ENCODE measurements at regions not wholly inside any gene's neighbourhood (a gene's known extent, or its start where the extent isn't known, plus 50 kb on each side); places are given as distances from the start of the nearest gene placed in this dataset.
A peak's percentile ranks its signal among the peaks of the same experiment; 100 is the strongest.

DNA sequence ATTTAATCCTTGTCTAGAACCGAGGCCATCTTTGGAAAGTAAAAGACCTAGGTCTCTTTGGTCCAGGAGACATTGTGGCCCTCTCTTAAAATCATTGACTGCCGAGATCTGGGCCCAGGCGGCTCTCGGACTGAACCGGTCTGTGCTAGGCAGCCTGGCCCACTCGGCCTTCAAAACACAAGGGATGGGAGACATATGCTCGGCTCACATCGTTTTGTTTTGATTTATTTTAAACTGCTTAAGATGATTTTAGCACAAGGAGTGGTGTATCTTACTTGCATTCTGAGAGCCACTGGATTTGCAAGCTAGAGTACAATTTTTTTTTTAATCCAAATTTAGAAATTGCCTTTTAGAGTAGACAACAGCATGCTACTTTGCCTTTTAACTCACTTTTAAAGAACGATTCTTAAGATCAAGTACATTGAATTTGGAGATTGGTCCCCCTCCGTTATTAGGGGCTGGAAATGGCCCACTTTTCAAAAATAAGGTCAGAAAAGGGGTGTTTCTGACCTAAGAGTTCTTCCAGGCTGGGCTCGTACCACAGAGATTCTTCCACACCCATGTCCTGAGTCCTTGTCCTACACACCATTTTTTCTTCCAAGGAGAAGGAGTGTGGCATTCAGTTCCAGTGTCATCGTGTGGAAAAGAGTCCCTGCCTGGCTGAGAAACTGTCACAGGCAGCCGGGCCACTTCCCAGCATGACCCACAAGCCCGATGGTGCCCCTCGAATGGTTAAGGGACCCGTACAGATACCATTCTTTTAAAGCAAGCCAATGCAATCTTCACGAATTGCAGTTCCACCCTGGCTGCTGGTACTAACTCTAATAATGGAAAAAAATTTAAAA, 80.5 kb upstream of the WNT7B start:
- Histone ChIP-seq H3K4me3 (ENCODE audit: low read depth, low read length) (peak overlapping the region; percentile 69), H3K27me3 (ENCODE audit: control insufficient read depth, insufficient read depth, low read length) (no peaks in the 10 kb centered on the region), H3K27ac (ENCODE audit: insufficient read depth, low read length, poor library complexity, severe bottlenecking) (peak overlapping the region; percentile 65), H3K9me3 (ENCODE audit: control insufficient read depth in 2 of 2, low read length in 2 of 2) (no peaks in the 10 kb centered on the region), H3K36me3 (ENCODE audit: control insufficient read depth, insufficient read depth, low read length) (no peaks in the 10 kb centered on the region), H3K4me1 (ENCODE audit: control insufficient read depth, insufficient read depth, low read length, poor library complexity, severe bottlenecking) (peaks cover 52% of the 10 kb centered on the region)
- Mint-ChIP-seq H3K27ac (peak overlapping the region; percentile 81 to 93 (median 91)), H3K4me3 (peak overlapping the region; percentile 41 to 93 (median 66)), H3K4me1 (peaks cover 0 to 52% (median 25%) of the 10 kb centered on the region in 4 donors), H3K36me3 (peaks cover 4% of the 10 kb centered on the region), H3K27me3 (no peaks in the 10 kb centered on the region), H3K9me3 (no peaks in the 10 kb centered on the region)
- no peak for DNase-seq
- ATAC-seq (ENCODE audit: low read depth in 2 of 2): no peak

DNA sequence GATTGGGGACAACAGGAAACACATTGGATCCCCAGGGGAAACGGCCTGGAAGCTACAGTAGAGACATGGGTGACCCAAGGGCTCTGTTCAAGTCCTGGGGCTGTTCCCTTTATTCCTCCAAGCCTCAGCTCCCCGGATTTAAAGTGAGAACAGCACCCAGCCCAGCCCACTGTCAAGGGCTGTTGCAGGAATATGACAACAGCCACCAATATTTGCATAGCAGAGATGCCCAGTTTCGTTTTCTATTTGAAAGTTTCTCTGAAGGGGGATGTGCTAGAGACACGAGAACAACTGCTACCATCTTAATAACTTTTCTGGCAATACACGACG, 81.1 kb upstream of the WNT7B start:
- peak in 2 of 3 donors; percentile 53 to 82 for DNase-seq
- Mint-ChIP-seq H3K9me3 (no peaks in the 10 kb centered on the region), H3K27me3 (no peaks in the 10 kb centered on the region), H3K4me1 (peaks cover 0 to 52% (median 25%) of the 10 kb centered on the region in 4 donors), H3K4me3 (peak overlapping the region; percentile 41 to 93 (median 66)), H3K27ac (peak overlapping the region; percentile 81 to 93 (median 91)), H3K36me3 (peaks cover 8% of the 10 kb centered on the region)
- Histone ChIP-seq H3K4me1 (ENCODE audit: control insufficient read depth, insufficient read depth, low read length, poor library complexity, severe bottlenecking) (peaks cover 46% of the 10 kb centered on the region), H3K4me3 (ENCODE audit: low read depth, low read length) (peak overlapping the region; percentile 69), H3K27me3 (ENCODE audit: control insufficient read depth, insufficient read depth, low read length) (no peaks in the 10 kb centered on the region), H3K36me3 (ENCODE audit: control insufficient read depth, insufficient read depth, low read length) (peaks cover 3% of the 10 kb centered on the region), H3K9me3 (ENCODE audit: control insufficient read depth in 2 of 2, low read length in 2 of 2) (no peaks in the 10 kb centered on the region), H3K27ac (ENCODE audit: insufficient read depth, low read length, poor library complexity, severe bottlenecking) (peak overlapping the region; percentile 65)
- ATAC-seq (ENCODE audit: low read depth in 2 of 2): peak; percentile 63 to 69

DNA sequence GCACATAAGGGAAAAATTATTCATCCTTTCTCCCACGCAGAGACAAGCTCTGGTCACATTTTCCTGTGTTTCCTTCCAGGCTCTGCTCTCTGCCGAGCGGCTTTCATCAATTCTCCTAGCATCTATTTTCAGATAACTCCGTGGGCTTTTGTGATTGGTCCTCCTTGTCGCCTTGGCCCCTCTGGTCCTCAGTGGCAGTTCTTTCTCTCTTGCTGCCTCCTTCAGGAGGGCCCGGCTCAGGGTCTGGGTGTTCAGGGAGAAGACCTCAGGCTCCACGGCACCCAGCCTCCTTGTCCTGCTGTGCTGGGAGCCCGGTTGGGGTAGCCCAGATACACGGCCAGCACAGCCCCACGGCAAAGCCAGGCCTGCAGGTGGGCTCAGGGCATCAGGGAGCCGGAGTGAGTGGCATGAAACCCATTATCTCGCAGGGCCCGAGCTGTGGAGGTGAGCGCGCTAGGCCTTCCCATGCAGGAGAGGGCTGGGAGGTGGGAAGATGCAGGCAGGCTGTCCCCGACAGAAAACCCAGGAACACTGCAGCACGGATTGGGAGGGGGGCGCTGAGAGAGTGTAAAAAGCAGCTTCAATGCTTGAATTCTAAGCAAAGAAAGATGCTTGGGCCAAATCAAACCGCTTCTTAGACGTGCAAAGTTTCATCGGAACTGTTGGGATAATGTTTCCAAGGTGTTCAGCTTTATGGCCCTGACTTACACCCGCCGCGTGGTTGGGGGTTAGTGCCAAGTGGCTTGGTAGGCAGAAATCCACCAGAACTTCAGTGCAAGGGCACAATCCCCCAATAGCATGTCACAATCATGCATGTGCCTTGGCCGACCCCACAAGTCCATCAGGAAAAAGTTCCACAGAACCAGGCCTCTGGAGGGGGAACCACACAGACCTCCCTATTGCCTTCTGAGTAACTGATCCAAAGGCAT, 81.9 kb upstream of the WNT7B start:
- Histone ChIP-seq H3K27ac (ENCODE audit: insufficient read depth, low read length, poor library complexity, severe bottlenecking) (peak overlapping the region; percentile 65), H3K36me3 (ENCODE audit: control insufficient read depth, insufficient read depth, low read length) (peaks cover 3% of the 10 kb centered on the region), H3K4me3 (ENCODE audit: low read depth, low read length) (peak overlapping the region; percentile 69), H3K27me3 (ENCODE audit: control insufficient read depth, insufficient read depth, low read length) (no peaks in the 10 kb centered on the region), H3K4me1 (ENCODE audit: control insufficient read depth, insufficient read depth, low read length, poor library complexity, severe bottlenecking) (peaks cover 43% of the 10 kb centered on the region), H3K9me3 (ENCODE audit: control insufficient read depth in 2 of 2, low read length in 2 of 2) (no peaks in the 10 kb centered on the region)
- Mint-ChIP-seq H3K27me3 (no peaks in the 10 kb centered on the region), H3K4me3 (peak overlapping the region in 2 of 4 donors; percentile 69 to 86), H3K9me3 (no peaks in the 10 kb centered on the region), H3K36me3 (peaks cover 14% of the 10 kb centered on the region), H3K27ac (peak overlapping the region; percentile 65 to 98 (median 93)), H3K4me1 (peaks cover 0 to 54% (median 29%) of the 10 kb centered on the region in 4 donors)
- ATAC-seq (ENCODE audit: low read depth in 2 of 2) (no peak), DNase-seq (no peak)

DNA sequence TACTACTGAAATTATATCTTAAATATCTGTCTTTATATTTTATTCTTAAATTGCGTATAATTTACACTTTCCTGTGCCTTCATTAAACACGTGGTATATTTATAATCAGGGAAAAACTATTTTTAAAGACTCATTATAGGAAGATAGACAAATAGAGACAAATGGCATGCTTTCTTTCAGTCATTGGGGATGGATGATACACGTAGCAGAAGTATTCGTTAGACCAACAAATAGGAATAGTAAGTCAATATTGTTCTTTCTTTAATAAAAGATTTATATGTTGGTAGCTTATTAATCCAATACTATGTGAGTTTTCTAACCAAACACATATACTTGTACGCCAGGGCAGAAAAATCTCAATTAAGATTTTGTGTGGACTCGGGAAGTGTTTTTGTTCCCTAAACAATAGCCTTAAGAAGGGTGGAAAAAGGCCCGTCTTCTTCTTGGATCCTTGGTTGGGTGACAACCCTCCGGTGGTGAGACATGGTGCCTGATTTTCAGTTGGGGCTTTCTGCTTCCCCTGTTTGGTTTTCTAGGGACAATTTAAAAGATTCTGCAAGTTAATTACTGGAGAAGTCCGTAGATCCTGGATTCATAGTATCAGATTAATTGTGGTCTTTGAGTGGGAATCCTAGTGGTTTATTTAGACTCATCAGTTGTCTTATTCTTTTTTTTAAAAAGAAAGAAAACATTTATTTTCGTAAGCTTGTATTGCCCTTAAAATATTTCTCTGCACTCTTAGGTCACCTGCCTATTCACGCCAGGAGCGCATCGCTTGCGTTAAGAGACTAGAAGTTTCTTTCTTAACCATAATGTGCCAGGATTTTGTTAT, 83.5 kb upstream of the WNT7B start:
- H3K4me1 Mint-ChIP-seq: peaks cover 0 to 50% (median 31%) of the 10 kb centered on the region in 4 donors
- peaks cover 4% of the 10 kb centered on the region for H3K27me3 Mint-ChIP-seq
- no peaks in the 10 kb centered on the region for H3K9me3 ChIP-seq (ENCODE audit: control insufficient read depth in 2 of 2, low read length in 2 of 2)
- no peak for DNase-seq
- peaks cover 3% of the 10 kb centered on the region for H3K36me3 ChIP-seq (ENCODE audit: control insufficient read depth, insufficient read depth, low read length)
- H3K9me3 Mint-ChIP-seq: no peaks in the 10 kb centered on the region
- H3K27ac Mint-ChIP-seq: no peak overlapping the region
- H3K4me3 ChIP-seq (ENCODE audit: low read depth, low read length): no peak overlapping the region
- no peak overlapping the region for H3K27ac ChIP-seq (ENCODE audit: insufficient read depth, low read length, poor library complexity, severe bottlenecking)
- no peak for ATAC-seq (ENCODE audit: low read depth in 2 of 2)
- H3K36me3 Mint-ChIP-seq: peaks cover 16% of the 10 kb centered on the region
- H3K4me1 ChIP-seq (ENCODE audit: control insufficient read depth, insufficient read depth, low read length, poor library complexity, severe bottlenecking): peaks cover 31% of the 10 kb centered on the region
- H3K27me3 ChIP-seq (ENCODE audit: control insufficient read depth, insufficient read depth, low read length): no peaks in the 10 kb centered on the region
- H3K4me3 Mint-ChIP-seq: no peak overlapping the region

DNA sequence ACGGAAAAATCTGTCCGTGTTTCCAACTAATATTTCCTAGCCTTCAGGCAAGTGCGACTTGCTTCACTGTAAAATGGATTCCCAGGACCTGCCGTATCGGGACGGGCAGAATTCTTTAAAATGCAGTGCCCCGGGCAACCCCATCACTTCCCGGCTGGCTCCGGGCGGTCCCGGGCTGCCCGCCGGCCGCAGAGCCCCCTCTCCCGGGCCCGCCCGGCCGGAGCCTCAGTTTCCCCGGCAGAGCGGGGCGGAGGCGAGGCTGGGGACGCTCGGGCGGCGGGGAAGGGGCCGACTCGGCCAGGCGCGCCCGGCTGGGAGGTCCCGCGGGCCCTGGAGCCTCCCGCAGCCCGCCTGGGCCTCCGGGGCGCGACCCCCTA, 84.2 kb upstream of the WNT7B start:
- DNase-seq: no peak

DNA sequence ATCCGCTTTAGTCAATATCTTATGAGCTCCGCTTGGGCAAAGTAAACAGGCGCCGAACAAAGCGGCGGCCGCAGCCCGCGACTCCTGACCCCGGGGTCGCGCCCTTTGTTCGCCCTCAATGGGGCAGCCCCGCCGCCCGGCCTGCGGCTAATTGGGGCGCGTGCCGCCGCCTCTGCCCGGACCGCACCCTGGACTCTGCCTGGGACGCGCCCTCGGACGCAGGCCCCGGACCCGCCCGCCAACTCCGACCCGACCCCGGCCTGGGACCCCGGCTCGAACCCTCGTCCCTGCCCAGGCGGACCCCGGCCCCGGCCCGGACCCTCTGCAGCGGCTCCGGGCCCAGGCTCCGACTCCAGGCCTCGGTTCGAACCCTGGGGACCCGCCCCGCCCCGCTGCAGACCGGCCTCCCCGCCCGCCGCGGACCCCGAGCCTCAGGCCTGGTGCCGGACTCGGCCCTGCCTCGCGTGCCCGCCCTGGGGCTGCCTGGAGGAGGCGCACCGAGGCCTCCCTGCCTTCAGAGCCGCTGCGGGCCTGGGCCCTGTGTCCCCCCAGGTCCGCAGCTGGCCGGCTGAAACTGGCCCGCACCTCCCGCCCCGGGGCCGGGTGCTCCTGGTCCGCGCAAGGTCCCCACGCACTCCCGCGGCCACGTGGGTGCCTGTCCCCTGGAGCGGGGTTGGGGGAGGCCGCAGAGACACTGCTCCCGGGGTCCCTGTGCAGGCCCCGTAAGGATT, 84.7 kb upstream of the WNT7B start:
- Mint-ChIP-seq H3K27ac (no peak overlapping the region), H3K4me3 (no peak overlapping the region), H3K4me1 (peaks cover 0 to 42% (median 30%) of the 10 kb centered on the region in 4 donors), H3K36me3 (peaks cover 16% of the 10 kb centered on the region), H3K9me3 (no peaks in the 10 kb centered on the region), H3K27me3 (peaks cover 4% of the 10 kb centered on the region)
- DNase-seq (no peak), ATAC-seq (ENCODE audit: low read depth in 2 of 2) (no peak)
- peaks cover 3% of the 10 kb centered on the region for H3K36me3 ChIP-seq (ENCODE audit: control insufficient read depth, insufficient read depth, low read length)
- H3K9me3 ChIP-seq (ENCODE audit: control insufficient read depth in 2 of 2, low read length in 2 of 2): no peaks in the 10 kb centered on the region
- no peaks in the 10 kb centered on the region for H3K27me3 ChIP-seq (ENCODE audit: control insufficient read depth, insufficient read depth, low read length)
- no peak overlapping the region for H3K4me3 ChIP-seq (ENCODE audit: low read depth, low read length)
- peaks cover 21% of the 10 kb centered on the region for H3K4me1 ChIP-seq (ENCODE audit: control insufficient read depth, insufficient read depth, low read length, poor library complexity, severe bottlenecking)
- H3K27ac ChIP-seq (ENCODE audit: insufficient read depth, low read length, poor library complexity, severe bottlenecking): no peak overlapping the region

More for the DNA sequence above, 84.2 kb upstream of the WNT7B start:
- H3K4me3 Mint-ChIP-seq: no peak overlapping the region
- H3K27me3 Mint-ChIP-seq: peaks cover 4% of the 10 kb centered on the region
- Histone ChIP-seq H3K9me3 (ENCODE audit: control insufficient read depth in 2 of 2, low read length in 2 of 2) (no peaks in the 10 kb centered on the region), H3K27ac (ENCODE audit: insufficient read depth, low read length, poor library complexity, severe bottlenecking) (no peak overlapping the region), H3K27me3 (ENCODE audit: control insufficient read depth, insufficient read depth, low read length) (no peaks in the 10 kb centered on the region), H3K36me3 (ENCODE audit: control insufficient read depth, insufficient read depth, low read length) (peaks cover 3% of the 10 kb centered on the region), H3K4me1 (ENCODE audit: control insufficient read depth, insufficient read depth, low read length, poor library complexity, severe bottlenecking) (peaks cover 26% of the 10 kb centered on the region), H3K4me3 (ENCODE audit: low read depth, low read length) (no peak overlapping the region)
- no peak overlapping the region for H3K27ac Mint-ChIP-seq
- H3K4me1 Mint-ChIP-seq: peaks cover 0 to 46% (median 29%) of the 10 kb centered on the region in 4 donors
- H3K36me3 Mint-ChIP-seq: peaks cover 16% of the 10 kb centered on the region
- H3K9me3 Mint-ChIP-seq: no peaks in the 10 kb centered on the region
- no peak for ATAC-seq (ENCODE audit: low read depth in 2 of 2)

DNA sequence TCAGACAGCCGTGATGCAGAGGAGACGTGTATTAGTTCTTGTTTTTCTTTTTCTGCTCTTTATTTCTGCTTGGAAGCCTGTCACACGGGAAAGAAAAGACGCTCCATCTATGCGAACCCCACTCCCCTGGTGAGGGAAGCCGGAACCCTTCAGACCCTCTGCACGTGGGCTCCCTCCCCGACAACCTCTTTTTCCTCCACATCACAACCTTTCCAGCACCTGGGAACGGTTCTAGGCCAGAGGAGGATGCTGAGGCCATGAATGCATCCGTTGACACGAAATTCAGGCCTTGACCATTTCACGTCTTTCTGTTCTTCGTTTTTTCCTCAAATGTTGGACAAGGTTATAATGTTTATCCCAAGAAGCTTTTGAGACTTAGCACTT, 85.3 kb upstream of the WNT7B start:
- no peak for DNase-seq
- Mint-ChIP-seq H3K4me3 (peak overlapping the region in 1 of 4 donors; percentile 24), H3K27ac (no peak overlapping the region), H3K4me1 (peaks cover 0 to 38% (median 29%) of the 10 kb centered on the region in 4 donors), H3K9me3 (no peaks in the 10 kb centered on the region), H3K27me3 (peaks cover 6% of the 10 kb centered on the region), H3K36me3 (peaks cover 16% of the 10 kb centered on the region)
- H3K9me3 ChIP-seq (ENCODE audit: control insufficient read depth in 2 of 2, low read length in 2 of 2): no peaks in the 10 kb centered on the region
- H3K36me3 ChIP-seq (ENCODE audit: control insufficient read depth, insufficient read depth, low read length): peaks cover 3% of the 10 kb centered on the region
- H3K27ac ChIP-seq (ENCODE audit: insufficient read depth, low read length, poor library complexity, severe bottlenecking): no peak overlapping the region
- H3K27me3 ChIP-seq (ENCODE audit: control insufficient read depth, insufficient read depth, low read length): no peaks in the 10 kb centered on the region
- H3K4me1 ChIP-seq (ENCODE audit: control insufficient read depth, insufficient read depth, low read length, poor library complexity, severe bottlenecking): peaks cover 17% of the 10 kb centered on the region
- no peak overlapping the region for H3K4me3 ChIP-seq (ENCODE audit: low read depth, low read length)
- ATAC-seq (ENCODE audit: low read depth in 2 of 2): no peak
